ENCODE measurements at regions not wholly inside any gene's neighbourhood (a gene's known extent, or its start where the extent isn't known, plus 50 kb on each side); places are given as distances from the start of the nearest gene placed in this dataset.

- no peak overlapping the region for H3K4me3 ChIP-seq (ENCODE audit: low read depth, low read length)
- H2AFZ ChIP-seq (ENCODE audit: low read length, unreplicated experiment): no peak overlapping the region
- peaks cover 40% of the 10 kb centered on the region for H3K27me3 ChIP-seq (ENCODE audit: insufficient read depth, low read length)
- H3K36me3 ChIP-seq (ENCODE audit: insufficient read depth, low read length): no peaks in the 10 kb centered on the region
- H3K4me1 ChIP-seq (ENCODE audit: control insufficient read depth, insufficient read depth, low read length, unreplicated experiment): no peaks in the 10 kb centered on the region
- H3K79me2 ChIP-seq (ENCODE audit: control insufficient read depth, insufficient read depth, low read length, unreplicated experiment): no peaks in the 10 kb centered on the region
- H3K27ac ChIP-seq (ENCODE audit: low read depth, low read length): no peak overlapping the region
These were observed 49.9 kb upstream of the DAPL1 start for GRCh38 chr2:158745067-158745865.

Measured in ACC112 (cell line).